ENCODE measurements at regions not wholly inside any gene's neighbourhood (a gene's known extent, or its start where the extent isn't known, plus 50 kb on each side); places are given as distances from the start of the nearest gene placed in this dataset.

GRCh38 chr11:15507592-15507991, 392.9 kb downstream of the INSC start:
- TF ChIP-seq CTCF (IDR thresholded peaks at IDR 0.05): no peak
- no peak for TF ChIP-seq POLR2A (IDR thresholded peaks at IDR 0.05)
